ENCODE measurements at regions not wholly inside any gene's neighbourhood (a gene's known extent, or its start where the extent isn't known, plus 50 kb on each side); places are given as distances from the start of the nearest gene placed in this dataset.
"Not testable (repeated sequence)": the region's sequence is repeated elsewhere in the genome, so short reads cannot be mapped to it uniquely, and the experiment has no call there.

DNA sequence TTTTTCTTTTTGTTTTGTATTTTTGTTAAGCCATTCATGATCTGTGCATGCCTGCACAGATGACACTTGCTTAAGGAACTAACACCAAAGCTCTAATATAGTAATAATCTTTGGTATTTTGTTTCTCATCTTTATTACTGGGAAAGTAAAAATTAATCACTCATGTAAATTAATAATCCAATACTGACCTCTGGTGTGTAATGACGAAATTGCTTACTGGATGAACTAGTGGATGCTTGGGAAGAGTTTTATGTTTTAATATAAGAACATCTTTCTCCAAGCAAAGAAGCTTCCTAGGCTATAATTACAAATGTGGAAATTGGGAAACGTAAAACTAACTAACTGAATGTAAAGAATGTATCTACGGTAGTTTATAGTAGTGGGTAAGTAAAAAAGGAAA, 147.9 kb downstream of the POTEC start:
- H2AFZ ChIP-seq (ENCODE audit: low read length); H2BK5ac ChIP-seq (ENCODE audit: low read depth, low read length); H4K5ac ChIP-seq (ENCODE audit: insufficient read length, low read depth, low read length); H3K36me3 ChIP-seq (ENCODE audit: control insufficient read depth in 2 of 4, insufficient read depth in 4 of 4, low read length in 3 of 4); H4K20me1 ChIP-seq (replicated peaks in 1 of 2; ENCODE audit: control insufficient read depth in 1 of 2, insufficient read depth in 2 of 2, low read length in 2 of 2); H3K4ac ChIP-seq (replicated peaks; ENCODE audit: insufficient read length, low read depth, low read length); H3K27me3 ChIP-seq (replicated peaks in 1 of 4; ENCODE audit: control insufficient read depth in 3 of 4, extremely low read depth in 1 of 4, insufficient read depth in 3 of 4, low read length in 3 of 4); H4K8ac ChIP-seq (ENCODE audit: extremely low read depth, insufficient read depth, low read length); H2BK12ac ChIP-seq (ENCODE audit: low read depth, low read length); H3K14ac ChIP-seq (ENCODE audit: insufficient read length); H3K9ac ChIP-seq (replicated peaks in 1 of 4; ENCODE audit: extremely low read depth in 1 of 4, low read depth in 3 of 4, low read length in 3 of 4); H3K23ac ChIP-seq (ENCODE audit: insufficient read length); H4K91ac ChIP-seq (replicated peaks; ENCODE audit: insufficient read length, low read length); CTCF ChIA-PET (ENCODE audit: partially characterized antibody); H3K79me1 ChIP-seq (ENCODE audit: low read depth, low read length); H2BK20ac ChIP-seq (ENCODE audit: low read length); FAIRE-seq; H3K79me2 ChIP-seq (ENCODE audit: control insufficient read depth in 1 of 2, insufficient read depth in 2 of 2, low read length in 2 of 2); DNase-seq (ENCODE audit: low read depth in 1 of 2, low spot score in 2 of 2); H3K56ac ChIP-seq (replicated peaks; ENCODE audit: insufficient read length, low read depth, low read length); H2BK120ac ChIP-seq (replicated peaks; ENCODE audit: low read depth, low read length); POLR2A ChIA-PET (ENCODE audit: partially characterized antibody); H3K27ac ChIP-seq (ENCODE audit: low read depth, low read length); H3K4me2 ChIP-seq (ENCODE audit: insufficient read depth in 1 of 2, low read depth in 2 of 2, low read length in 2 of 2); H3K4me1 ChIP-seq (replicated peaks in 1 of 4; ENCODE audit: control insufficient read depth in 3 of 4, insufficient read depth in 4 of 4, low read length in 3 of 4); H2BK15ac ChIP-seq (ENCODE audit: low read length); H3K23me2 ChIP-seq (ENCODE audit: low read depth, low read length); H3K4me3 ChIP-seq (ENCODE audit: extremely low read depth in 1 of 4, insufficient read depth in 2 of 4, low read depth in 3 of 4, low read length in 4 of 4); H3K18ac ChIP-seq (ENCODE audit: extremely low read depth, low read length); H2AK5ac ChIP-seq (ENCODE audit: low read depth, low read length): not testable (repeated sequence)
- WGBS, 2 experiments (ENCODE audit: extremely low coverage in 1 of 2, insufficient coverage in 1 of 2, insufficient read length in 1 of 2, insufficient replicate concordance in 2 of 2, low coverage in 1 of 2, low lambda C conversion rate in 2 of 2, missing lambda C conversion rate in 1 of 2) = 69% methylated on average over 3 of the region's 3 CpGs; no CpG with 5 or more reads in 1 of the 2 experiments
- H3K9me3 ChIP-seq (ENCODE audit: insufficient read depth in 2 of 2, low read depth in 1 of 2, low read length in 1 of 2) = peaks cover 7 to 46% of the 10 kb centered on the region in 2 experiments; a peak in 2 of 4 replicates

DNA sequence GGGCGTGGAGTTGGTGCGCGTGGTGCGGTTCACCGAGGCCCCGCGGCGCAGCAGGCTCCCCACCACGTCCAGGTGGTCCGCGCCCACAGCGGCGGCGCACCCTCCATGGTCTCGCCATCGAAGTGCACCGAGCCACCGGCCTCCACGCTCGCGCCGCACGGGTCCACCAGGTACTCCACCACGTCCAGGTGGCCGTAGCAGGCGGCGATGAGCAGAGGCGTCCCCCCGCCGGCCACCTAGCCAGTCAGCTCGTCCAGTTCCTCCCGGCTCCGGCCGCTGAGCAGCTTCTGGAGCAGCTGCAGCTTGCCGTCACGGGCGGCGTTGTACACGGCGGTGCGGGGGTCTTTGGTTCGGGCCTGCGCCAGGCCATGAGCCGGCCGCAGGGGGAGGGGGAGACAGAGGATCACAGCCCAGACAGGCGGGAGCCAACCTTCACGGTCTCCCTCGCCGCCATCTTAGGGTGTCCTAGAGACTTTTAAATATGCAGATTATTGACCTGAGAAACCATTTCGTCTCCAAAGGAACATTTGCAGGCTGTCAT, 149.8 kb downstream of the POTEC start:
- H2BK20ac ChIP-seq (ENCODE audit: low read length); H3K9ac ChIP-seq (replicated peaks in 1 of 4; ENCODE audit: extremely low read depth in 1 of 4, low read depth in 3 of 4, low read length in 3 of 4); H2BK12ac ChIP-seq (ENCODE audit: low read depth, low read length); H4K91ac ChIP-seq (replicated peaks; ENCODE audit: insufficient read length, low read length); DNase-seq (ENCODE audit: low read depth in 1 of 2, low spot score in 2 of 2); H2AFZ ChIP-seq (ENCODE audit: low read length); H3K4me1 ChIP-seq (replicated peaks in 1 of 4; ENCODE audit: control insufficient read depth in 3 of 4, insufficient read depth in 4 of 4, low read length in 3 of 4); CTCF ChIA-PET (ENCODE audit: partially characterized antibody); H4K5ac ChIP-seq (ENCODE audit: insufficient read length, low read depth, low read length); H3K18ac ChIP-seq (ENCODE audit: extremely low read depth, low read length); H3K79me2 ChIP-seq (ENCODE audit: control insufficient read depth in 1 of 2, insufficient read depth in 2 of 2, low read length in 2 of 2); H3K23me2 ChIP-seq (ENCODE audit: low read depth, low read length); H2BK15ac ChIP-seq (ENCODE audit: low read length); H4K8ac ChIP-seq (ENCODE audit: extremely low read depth, insufficient read depth, low read length); H3K4ac ChIP-seq (replicated peaks; ENCODE audit: insufficient read length, low read depth, low read length); H3K36me3 ChIP-seq (ENCODE audit: control insufficient read depth in 2 of 4, insufficient read depth in 4 of 4, low read length in 3 of 4); H4K20me1 ChIP-seq (replicated peaks in 1 of 2; ENCODE audit: control insufficient read depth in 1 of 2, insufficient read depth in 2 of 2, low read length in 2 of 2); H3K23ac ChIP-seq (ENCODE audit: insufficient read length); H2AK5ac ChIP-seq (ENCODE audit: low read depth, low read length); H3K4me2 ChIP-seq (ENCODE audit: insufficient read depth in 1 of 2, low read depth in 2 of 2, low read length in 2 of 2); POLR2A ChIA-PET (ENCODE audit: partially characterized antibody); H3K27me3 ChIP-seq (replicated peaks in 1 of 4; ENCODE audit: control insufficient read depth in 3 of 4, extremely low read depth in 1 of 4, insufficient read depth in 3 of 4, low read length in 3 of 4); H2BK120ac ChIP-seq (replicated peaks; ENCODE audit: low read depth, low read length); H2BK5ac ChIP-seq (ENCODE audit: low read depth, low read length); H3K79me1 ChIP-seq (ENCODE audit: low read depth, low read length); H3K27ac ChIP-seq (ENCODE audit: low read depth, low read length); H3K56ac ChIP-seq (replicated peaks; ENCODE audit: insufficient read length, low read depth, low read length); H3K4me3 ChIP-seq (ENCODE audit: extremely low read depth in 1 of 4, insufficient read depth in 2 of 4, low read depth in 3 of 4, low read length in 4 of 4); FAIRE-seq; H3K14ac ChIP-seq (ENCODE audit: insufficient read length): not testable (repeated sequence)
- 95% methylated on average over 9 of the region's 50 CpGs; no CpG with 5 or more reads in 1 of the 2 experiments for WGBS, 2 experiments (ENCODE audit: extremely low coverage in 1 of 2, insufficient coverage in 1 of 2, insufficient read length in 1 of 2, insufficient replicate concordance in 2 of 2, low coverage in 1 of 2, low lambda C conversion rate in 2 of 2, missing lambda C conversion rate in 1 of 2)
- H3K9me3 ChIP-seq (ENCODE audit: insufficient read depth in 2 of 2, low read depth in 1 of 2, low read length in 1 of 2) = peaks cover 2 to 38% of the 10 kb centered on the region in 2 experiments; a peak in 2 of 4 replicates

Data from H1 (cell line).